RPMI8226 (cell line): ENCODE measurements at regions not wholly inside any gene's neighbourhood (a gene's known extent, or its start where the extent isn't known, plus 50 kb on each side); places are given as distances from the start of the nearest gene placed in this dataset.

Source experiments
- DNase-seq: peaks from one replicate; pipeline ENCODE4 v3.0.0-alpha.2; 2015

- DNase-seq, result no peak
Measured at GRCh38 chrX:40303256-40304077, 205.7 kb upstream of the BCOR start.

GRCh38 chrX:40300286-40300890 lies 202.6 kb upstream of the BCOR start:
- DNase-seq, result no peak

GRCh38 chrX:40299641-40300046 lies 201.9 kb upstream of the BCOR start:
- DNase-seq, result peak; percentile 4

GRCh38 chrX:40298572-40299479 lies 201.1 kb upstream of the BCOR start:
- DNase-seq, result no peak

DNA sequence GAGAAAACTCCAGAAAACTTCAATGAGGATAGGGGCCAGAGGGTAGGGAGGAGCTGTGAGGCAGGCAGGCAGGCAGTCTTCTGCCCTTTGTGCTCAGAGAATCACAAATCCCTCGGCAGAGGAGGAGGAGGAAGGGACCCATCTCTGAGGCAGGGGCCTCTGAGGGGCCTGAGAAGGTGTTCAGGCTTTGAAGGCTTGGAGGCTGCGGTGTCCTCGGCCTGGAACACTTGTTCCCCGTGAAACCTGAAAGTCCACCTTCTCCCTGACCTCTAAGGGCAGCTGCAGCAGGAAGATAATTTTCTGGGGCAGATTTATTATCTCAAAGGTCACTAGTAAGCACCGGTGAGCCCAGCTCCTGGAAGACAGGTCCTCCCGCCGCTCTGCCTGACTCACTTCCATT lies 200.3 kb upstream of the BCOR start:
- no peak for DNase-seq

DNA sequence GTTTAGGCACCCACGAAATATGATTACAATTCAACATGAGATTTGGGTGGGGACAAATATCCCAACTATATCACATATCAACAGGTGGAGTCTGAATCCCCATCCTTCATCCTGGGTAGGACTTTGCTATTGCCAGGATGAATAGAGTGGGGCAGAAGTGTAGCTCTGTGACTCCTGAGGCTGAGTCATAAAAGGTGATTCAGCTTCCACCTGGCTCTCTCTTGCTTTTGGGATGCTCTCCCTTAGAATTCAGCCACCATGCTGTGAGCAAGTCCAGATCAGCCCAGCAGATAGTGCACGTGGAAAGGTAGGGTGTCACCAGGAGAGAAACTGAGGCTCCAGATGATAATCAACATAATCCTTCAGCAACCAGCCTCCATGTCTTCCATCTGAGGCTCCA lies 193.8 kb upstream of the BCOR start:
- no peak for DNase-seq

- no peak for DNase-seq
Measured at GRCh38 chrX:40290517-40290916, 192.8 kb upstream of the BCOR start.

DNA sequence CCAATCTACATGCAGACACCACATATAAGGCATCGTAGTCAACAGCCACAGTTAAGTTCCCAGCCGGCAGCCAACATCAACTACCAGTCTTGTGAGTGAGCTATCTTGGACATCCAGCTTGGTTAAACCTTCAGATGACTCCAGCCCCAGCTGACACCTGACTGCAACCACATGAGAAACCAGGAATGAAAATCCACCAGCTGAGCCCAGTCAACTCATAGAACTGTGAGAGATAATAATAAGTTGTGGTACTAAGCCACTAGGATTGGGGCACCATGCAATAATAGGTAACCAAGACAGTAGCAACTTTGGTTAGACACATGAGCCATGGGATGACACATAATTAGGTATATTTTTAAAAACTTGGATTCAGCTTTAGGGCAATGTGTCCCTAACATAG lies 188.1 kb upstream of the BCOR start:
- no peak for DNase-seq

DNA sequence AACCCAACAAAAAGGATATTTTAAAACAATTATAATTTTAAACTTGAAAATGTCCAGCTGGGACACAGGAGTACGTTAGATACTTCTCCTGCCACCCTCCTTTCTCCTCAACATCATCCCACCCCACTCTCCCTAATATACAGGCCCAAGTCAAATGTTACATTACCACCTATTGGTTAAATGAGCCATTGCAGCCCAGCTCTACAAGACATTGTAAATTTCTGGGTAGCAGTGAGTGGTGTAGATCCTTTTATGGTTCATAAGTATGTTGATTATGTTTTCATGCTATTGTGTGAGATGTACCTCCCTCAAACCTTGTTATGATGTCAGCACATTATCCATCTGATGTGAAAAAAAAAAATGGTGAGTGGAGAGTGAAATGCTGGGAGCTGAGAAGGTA lies 187.1 kb upstream of the BCOR start:
- DNase-seq, result no peak

- no peak for DNase-seq
Measured at GRCh38 chrX:40283981-40284380, 186.2 kb upstream of the BCOR start.

DNA sequence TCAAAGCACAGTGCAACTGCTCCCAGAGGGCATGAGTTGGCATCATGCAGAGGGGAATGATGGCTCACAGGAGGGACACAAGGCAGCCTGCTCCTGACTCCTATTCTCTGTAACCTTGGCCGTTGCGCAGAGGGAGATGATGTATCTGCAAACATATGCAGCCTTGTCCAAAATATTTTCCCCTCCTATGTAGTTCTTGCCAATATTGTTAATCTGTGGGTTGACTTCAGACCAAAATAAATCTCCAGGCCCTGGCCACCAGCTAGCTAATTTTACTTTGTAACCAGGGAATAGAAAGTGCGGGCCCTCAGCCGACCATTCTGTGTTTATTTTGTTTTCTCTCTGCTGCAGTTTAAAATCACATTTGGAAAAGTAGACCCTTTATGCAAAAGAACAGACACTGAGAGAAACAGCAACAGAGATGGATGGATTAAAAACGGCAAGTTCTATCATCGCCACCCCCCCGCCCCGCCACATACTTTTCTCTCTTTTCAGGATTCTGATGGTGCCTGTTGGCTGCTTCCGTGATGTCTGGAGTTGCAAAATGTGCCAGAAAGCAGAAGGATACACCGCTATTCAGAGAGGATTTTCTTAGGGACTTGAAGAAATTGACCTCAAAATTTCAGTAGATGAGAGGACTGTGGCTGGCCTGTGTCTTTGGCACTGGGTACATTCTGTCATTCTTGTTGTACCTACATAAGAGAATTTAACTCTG lies 185.3 kb upstream of the BCOR start:
- DNase-seq, result no peak

DNA sequence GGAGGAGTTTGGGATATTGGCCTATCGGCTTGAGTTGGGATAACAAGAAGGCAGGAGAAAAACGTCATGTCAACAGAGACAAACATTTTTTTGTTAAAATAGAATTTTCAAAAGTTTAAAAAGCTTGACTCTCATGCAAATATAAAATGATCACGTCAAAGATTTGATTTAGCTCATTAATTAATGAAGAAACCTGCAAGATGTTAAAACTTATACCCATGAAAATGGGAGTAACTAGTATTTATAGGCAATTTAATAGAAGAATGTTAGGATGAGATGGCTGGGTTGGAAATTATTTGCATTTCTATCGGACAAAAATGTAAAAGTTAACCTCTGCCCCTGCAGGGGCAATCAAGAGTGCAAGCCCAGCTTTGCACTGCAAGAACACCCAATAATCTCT lies 184.6 kb upstream of the BCOR start:
- DNase-seq, result no peak

GRCh38 chrX:40281336-40282005 lies 183.7 kb upstream of the BCOR start:
- no peak for DNase-seq

- DNase-seq, result no peak
Measured at GRCh38 chrX:40279762-40280161, 182.0 kb upstream of the BCOR start.

DNA sequence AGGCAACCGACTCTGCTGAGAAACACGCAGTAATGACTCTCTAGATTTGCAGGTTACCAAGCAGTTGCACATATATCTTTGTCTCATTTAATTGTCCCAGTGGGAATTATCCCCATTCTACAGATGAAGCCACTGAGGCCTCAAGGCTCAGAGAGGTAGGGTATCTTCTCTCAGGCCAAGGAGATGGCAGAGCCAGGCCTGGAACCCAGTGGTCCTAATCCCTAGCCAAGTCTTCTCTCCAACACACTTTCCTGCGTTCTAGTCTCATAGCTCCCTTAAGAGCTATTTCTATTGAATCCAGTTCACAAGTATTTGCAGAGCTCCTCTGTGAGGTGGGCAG lies 181.3 kb upstream of the BCOR start:
- no peak for DNase-seq

DNA sequence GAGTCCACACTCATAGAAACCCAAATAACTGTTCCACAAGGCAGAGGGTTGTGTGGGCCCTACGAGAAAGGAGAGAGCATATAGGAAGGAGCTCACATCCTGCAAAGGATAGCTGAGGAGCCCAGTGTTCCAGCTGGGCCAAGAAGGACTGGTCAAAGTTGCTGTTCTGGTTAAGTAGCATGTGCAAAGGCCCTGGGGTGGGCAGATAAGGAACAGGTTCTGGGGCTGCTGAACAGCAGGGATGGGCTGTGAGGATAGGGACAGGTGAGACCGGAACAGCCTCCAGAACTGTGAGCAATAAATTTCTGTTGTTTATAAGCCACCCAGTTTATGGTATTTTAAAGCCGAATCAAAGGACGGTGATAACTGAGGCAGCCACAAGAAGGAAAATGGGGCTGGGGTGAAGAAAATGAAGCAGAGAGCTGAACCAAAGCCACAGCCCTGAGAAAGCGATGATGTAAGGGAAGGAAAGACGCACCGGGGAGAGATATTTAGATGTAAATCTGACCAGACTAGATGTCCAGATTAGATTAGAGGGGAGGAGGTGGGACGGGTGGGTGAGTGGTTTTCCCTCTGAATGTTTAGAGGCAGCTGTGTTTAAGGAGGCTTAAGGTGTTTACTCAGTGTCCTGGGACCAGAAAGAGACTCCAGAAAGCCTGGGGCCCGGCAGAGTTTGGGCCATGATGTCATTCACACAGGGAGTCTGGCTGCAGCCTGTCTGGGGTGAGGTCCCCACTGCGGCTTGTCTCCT lies 180.8 kb upstream of the BCOR start:
- no peak for DNase-seq

GRCh38 chrX:40277672-40278071 lies 179.9 kb upstream of the BCOR start:
- DNase-seq, result no peak

DNA sequence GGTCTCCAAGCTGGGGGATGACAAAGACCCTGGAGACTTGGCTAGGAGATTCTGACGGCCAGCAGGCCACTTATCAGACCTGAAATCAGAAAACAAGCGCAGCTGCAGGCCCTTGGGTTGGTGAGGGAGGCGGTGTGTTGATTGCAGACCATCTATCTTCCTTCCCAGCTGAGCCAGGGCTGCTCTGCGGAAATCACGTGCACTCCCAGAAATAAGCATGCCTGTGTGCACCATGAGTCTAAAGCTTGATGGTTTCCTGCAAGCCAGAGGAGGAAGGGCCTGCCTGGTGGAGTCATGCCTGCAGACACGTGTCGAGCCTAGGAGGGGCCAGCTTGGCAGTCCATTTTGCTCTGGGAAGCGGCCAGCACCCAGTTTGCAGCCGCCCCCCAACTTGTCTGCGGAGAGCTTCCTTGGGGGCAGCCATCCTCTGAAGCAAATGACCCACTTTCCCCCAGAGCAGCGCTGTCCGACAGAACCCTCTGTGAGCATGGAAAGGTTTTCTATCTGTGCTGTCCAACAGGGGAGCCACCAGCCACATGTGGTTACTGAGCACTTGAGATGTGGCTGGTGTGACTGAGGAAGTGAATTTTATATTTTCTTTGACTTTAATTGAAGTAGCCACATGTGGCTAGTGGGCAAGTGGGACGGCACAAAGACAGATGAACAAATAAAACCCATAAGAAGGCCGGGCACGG lies 175.7 kb upstream of the BCOR start:
- no peak for DNase-seq

DNA sequence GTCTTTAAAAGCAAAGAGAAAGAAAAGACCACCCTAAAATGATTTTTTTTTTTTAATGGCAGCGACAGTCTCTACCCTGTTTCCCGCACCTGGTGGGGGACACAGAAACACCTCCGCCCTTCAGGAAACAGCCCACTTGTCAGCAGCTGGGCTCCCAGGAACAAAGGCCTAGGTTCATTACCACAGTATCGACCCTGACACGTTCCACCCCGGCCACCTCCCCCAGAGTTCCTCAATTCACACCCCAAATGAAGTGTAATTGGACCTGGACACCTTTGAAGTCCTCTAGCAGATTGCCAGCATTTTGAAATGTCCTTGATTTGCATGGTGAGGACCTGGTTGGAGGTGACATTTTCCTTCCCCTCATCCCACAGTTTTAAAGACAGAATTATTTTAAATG lies 175.0 kb upstream of the BCOR start:
- DNase-seq, result no peak

GRCh38 chrX:40272141-40272540 lies 174.4 kb upstream of the BCOR start:
- DNase-seq, result no peak

- DNase-seq, result no peak
Measured at GRCh38 chrX:40268188-40268520, 170.4 kb upstream of the BCOR start.
